HG03280 (cell line): ENCODE measurements at regions not wholly inside any gene's neighbourhood (a gene's known extent, or its start where the extent isn't known, plus 50 kb on each side); places are given as distances from the start of the nearest gene placed in this dataset.

Experiments
- ATAC-seq: cut with Tn5 transposase; IDR thresholded peaks from one replicate; pipeline ENCODE4 v1.9.1; 2021; ENCODE audit warnings: mild to moderate bottlenecking, moderate library complexity; ENCODE audit not compliant: unreplicated experiment

- ATAC-seq = no peak
Measured at GRCh38 chr18:68035774-68036522, 519.4 kb upstream of the DSEL start.

- ATAC-seq = no peak
Measured at GRCh38 chr18:68034296-68034695, 517.8 kb upstream of the DSEL start.

GRCh38 chr18:68033466-68033865 is 516.9 kb upstream of the DSEL start:
- no peak for ATAC-seq

- no peak for ATAC-seq
Measured at GRCh38 chr18:68024716-68025115, 508.2 kb upstream of the DSEL start.

- no peak for ATAC-seq
Measured at GRCh38 chr18:68017385-68017784, 500.9 kb upstream of the DSEL start.

GRCh38 chr18:67997496-67997895 is 481.0 kb upstream of the DSEL start:
- no peak for ATAC-seq

GRCh38 chr18:67995769-67996168 is 479.2 kb upstream of the DSEL start:
- ATAC-seq = no peak

- no peak for ATAC-seq
Measured at GRCh38 chr18:67980241-67980640, 463.7 kb upstream of the DSEL start.

GRCh38 chr18:67977067-67977616 is 460.6 kb upstream of the DSEL start:
- ATAC-seq = no peak

GRCh38 chr18:67973916-67974315 is 457.4 kb upstream of the DSEL start:
- no peak for ATAC-seq

- no peak for ATAC-seq
Measured at GRCh38 chr18:67969458-67969857, 452.9 kb upstream of the DSEL start.

- ATAC-seq = no peak
Measured at GRCh38 chr18:67966224-67966623, 449.7 kb upstream of the DSEL start.

- no peak for ATAC-seq
Measured at GRCh38 chr18:67964462-67964861, 447.9 kb upstream of the DSEL start.

- ATAC-seq = no peak
Measured at GRCh38 chr18:67961701-67962440, 445.4 kb upstream of the DSEL start.

- no peak for ATAC-seq
Measured at GRCh38 chr18:67957684-67958083, 441.2 kb upstream of the DSEL start.

GRCh38 chr18:67954594-67954993 is 438.1 kb upstream of the DSEL start:
- ATAC-seq = no peak

- ATAC-seq = no peak
Measured at GRCh38 chr18:67951137-67951536, 434.6 kb upstream of the DSEL start.

- ATAC-seq = no peak
Measured at GRCh38 chr18:67938660-67939059, 422.1 kb upstream of the DSEL start.

- ATAC-seq = no peak
Measured at GRCh38 chr18:67935638-67936037, 419.1 kb upstream of the DSEL start.

- ATAC-seq = no peak
Measured at GRCh38 chr18:67933271-67933670, 416.8 kb upstream of the DSEL start.

- no peak for ATAC-seq
Measured at GRCh38 chr18:67932271-67932670, 415.8 kb upstream of the DSEL start.
